B cell (primary cell): ENCODE measurements at regions not wholly inside any gene's neighbourhood (a gene's known extent, or its start where the extent isn't known, plus 50 kb on each side); places are given as distances from the start of the nearest gene placed in this dataset.

Experiments
- ATAC-seq: fragments of 200-7000 bp; cut with Tn5 transposase; one replicate; pipeline ENCODE4 v1.10.0; 2021; ENCODE audit warnings: low read depth, mild to moderate bottlenecking, moderate number of reproducible peaks, moderate library complexity
- CTCF ChIA-PET: fragments of 350-600 bp; sonication (Branson Sonifier 250); formaldehyde crosslinking; loops from one replicate; lab custom pipeline; 2021; ENCODE audit warnings: antibody characterized with exemption, inconsistent platforms; lab: Charles Lee
- POLR2A ChIA-PET: fragments of 350-600 bp; sonication (Branson Sonifier 250); formaldehyde crosslinking; loops from one replicate; lab custom pipeline; 2021; ENCODE audit warnings: antibody characterized with exemption; lab: Charles Lee
- DNase-seq: peaks from one replicate; pipeline ENCODE4 v3.0.0; 2013
- H2AFZ ChIP-seq: 2 replicates; pipeline ENCODE4 v1.6.1; 2012; ENCODE audit warnings: mild to moderate bottlenecking, low read depth, low read length; ENCODE audit not compliant: insufficient read depth, poor library complexity, severe bottlenecking
- H3K27ac ChIP-seq, 2 donors: 1 replicate in 1 of 2; 2 replicates in 1 of 2; pipeline ENCODE4 v1.5.1; 2012 to 2013; ENCODE audit warnings: low read length in 2 of 2, mild to moderate bottlenecking in 2 of 2, moderate library complexity in 1 of 2
- H3K27me3 ChIP-seq, 4 experiments: fragments of 200-600 bp in 1 of 4; sonication (generic) in 1 of 4; replicated peaks in 1 of 4; 1 replicate in 2 of 4; 2 replicates in 2 of 4; pipeline versions ENCODE4 v1.6.1 to v1.7.0; 2013 to 2016; ENCODE audit warnings: low read length in 3 of 4, mild to moderate bottlenecking in 2 of 4, mixed read lengths in 1 of 4, moderate library complexity in 1 of 4; ENCODE audit not compliant: insufficient read depth in 4 of 4, control insufficient read depth in 3 of 4; ENCODE audit errors: control extremely low read depth in 1 of 4
- H3K36me3 ChIP-seq, 2 experiments: replicated peaks in 1 of 2; 1 replicate in 1 of 2; 2 replicates in 1 of 2; pipeline versions ENCODE4 v1.6.1 to v1.7.1; 2013; ENCODE audit warnings: low read length in 1 of 2; ENCODE audit not compliant: insufficient read depth in 2 of 2, control insufficient read depth in 1 of 2; ENCODE audit errors: control extremely low read depth in 1 of 2, extremely low read depth in 1 of 2
- H3K4me1 ChIP-seq, 2 donors: fragments of 200-600 bp in 1 of 2; sonication (generic) in 1 of 2; 1 replicate in 1 of 2; 2 replicates in 1 of 2; pipeline versions ENCODE4 v1.5.1 to v1.6.1; 2013 to 2017; ENCODE audit warnings: low read length in 2 of 2; ENCODE audit not compliant: control insufficient read depth in 2 of 2, insufficient read depth in 2 of 2
- H3K4me2 ChIP-seq: replicated peaks from 2 replicates; pipeline ENCODE3; 2012; ENCODE audit warnings: mild to moderate bottlenecking, low read depth, low read length; ENCODE audit not compliant: poor library complexity, severe bottlenecking
- H3K4me3 ChIP-seq, 5 experiments: fragments of 200-600 bp in 1 of 5; sonication (generic) in 1 of 5; 1 replicate in 3 of 5; 2 replicates in 2 of 5; pipeline versions ENCODE4 v1.5.1 to v1.7.0; 2011 to 2016; ENCODE audit warnings: low read length in 4 of 5, mild to moderate bottlenecking in 4 of 5, low read depth in 2 of 5, control low read depth in 1 of 5, moderate library complexity in 1 of 5; ENCODE audit not compliant: insufficient read depth in 1 of 5; ENCODE audit errors: control extremely low read depth in 1 of 5, extremely low read depth in 1 of 5
- H3K79me2 ChIP-seq: fragments of 200-600 bp; sonication (generic); one replicate; pipeline ENCODE4 v1.6.0; 2016; ENCODE audit warnings: low read length; ENCODE audit not compliant: control insufficient read depth, insufficient read depth
- H3K9ac ChIP-seq: fragments of 200-600 bp; sonication (generic); 2 replicates; pipeline ENCODE4 v1.6.1; 2017; ENCODE audit warnings: mild to moderate bottlenecking, low read length, moderate library complexity
- H3K9me3 ChIP-seq, 3 donors: one replicate each; pipeline versions ENCODE4 v1.6.1 to v1.7.1; 2013; ENCODE audit warnings: low read length in 2 of 3; ENCODE audit not compliant: control insufficient read depth in 2 of 3, insufficient read depth in 1 of 3; ENCODE audit errors: control extremely low read depth in 1 of 3
- H4K20me1 ChIP-seq: 2 replicates; pipeline ENCODE4 v1.6.0; 2012; ENCODE audit warnings: mild to moderate bottlenecking, low read length; ENCODE audit not compliant: insufficient read depth, control insufficient read depth, poor library complexity, severe bottlenecking
- H3K27ac Mint-ChIP-seq: one replicate; pipeline ENCODE4 v1.8.0; 2021; ENCODE audit warnings: mixed read lengths
- H3K27me3 Mint-ChIP-seq: one replicate; pipeline ENCODE4 v1.8.0; 2021; ENCODE audit warnings: mixed read lengths
- H3K4me1 Mint-ChIP-seq: one replicate; pipeline ENCODE4 v1.8.0; 2021; ENCODE audit warnings: mixed read lengths
- H3K4me3 Mint-ChIP-seq: one replicate; pipeline ENCODE4 v1.8.0; 2021; ENCODE audit warnings: mixed read lengths
- H3K9me3 Mint-ChIP-seq: one replicate; pipeline ENCODE4 v1.8.0; 2022; ENCODE audit warnings: mixed read lengths; ENCODE audit not compliant: insufficient read depth
- CTCF ChIP-seq: fragments of 200-600 bp; IDR thresholded peaks from one replicate; pipeline ENCODE4 v1.8.0; 2022; ENCODE audit warnings: antibody characterized with exemption, mild to moderate bottlenecking
- EZH2 ChIP-seq: IDR thresholded peaks from 2 replicates; pipeline ENCODE4 v1.6.1; 2012; ENCODE audit warnings: borderline replicate concordance, low read depth, mild to moderate bottlenecking, moderate library complexity, low read length; ENCODE audit not compliant: insufficient read depth, poor library complexity, severe bottlenecking
- WGBS: methylation state at CpG from one replicate; pipeline ENCODE4 v1.1.5; 2013; ENCODE audit warnings: missing lambda C conversion rate; ENCODE audit not compliant: insufficient coverage; 5-methylcytosine and 5-hydroxymethylcytosine counted together
- intact Hi-C: fragments of 100-400 bp; cut with micrococcal nuclease; formaldehyde crosslinking; loops from one replicate; pipeline ENCODE4 v1.10.0; 2022

GRCh38 chr14:65320661-65321308 lies 91.7 kb upstream of the FUT8 start:
- DNase-seq (peak; percentile 29), ATAC-seq (no peak)
- ChIA-PET POLR2A (interaction anchor here (0.5 to 7.8 kb wide), 4 partner anchors 9 to 92 kb away, joined by 5 to 69 read pairs (median 6); partner anchors contain the start of gene FUT8), CTCF (interaction anchor here (0.8 to 7.3 kb wide), 14 partner anchors 9 to 504 kb away, joined by 3 to 50 read pairs (median 4); partner anchors contain the start of gene FUT8)
- Mint-ChIP-seq H3K27me3 (no peaks in the 10 kb centered on the region), H3K9me3 (no peaks in the 10 kb centered on the region), H3K4me1 (peaks cover 80% of the 10 kb centered on the region), H3K4me3 (peak overlapping the region; percentile 3), H3K27ac (peak overlapping the region; percentile 26)
- H3K9ac ChIP-seq, result no peak overlapping the region
- WGBS, result 30% methylated on average over 2 of the region's 2 CpGs
- H3K36me3 ChIP-seq, result no peaks in the 10 kb centered on the region
- no peaks in the 10 kb centered on the region for H4K20me1 ChIP-seq
- intact Hi-C loops, result no loop called here
- peak overlapping the region in 1 of 5 experiments; percentile 0 for H3K4me3 ChIP-seq
- H2AFZ ChIP-seq, result peak overlapping the region; percentile 50
- TF ChIP-seq CTCF (no peak), EZH2 (no peak)
- peak overlapping the region; percentile 39 to 45 for H3K27ac ChIP-seq
- peaks cover 70 to 79% of the 10 kb centered on the region in 2 donors for H3K4me1 ChIP-seq
- no peaks in the 10 kb centered on the region for H3K27me3 ChIP-seq
- H3K79me2 ChIP-seq, result peaks cover 26% of the 10 kb centered on the region
- peaks cover 0 to 5% (median 5%) of the 10 kb centered on the region in 3 donors for H3K9me3 ChIP-seq
- peak overlapping the region; percentile 49 for H3K4me2 ChIP-seq

DNA sequence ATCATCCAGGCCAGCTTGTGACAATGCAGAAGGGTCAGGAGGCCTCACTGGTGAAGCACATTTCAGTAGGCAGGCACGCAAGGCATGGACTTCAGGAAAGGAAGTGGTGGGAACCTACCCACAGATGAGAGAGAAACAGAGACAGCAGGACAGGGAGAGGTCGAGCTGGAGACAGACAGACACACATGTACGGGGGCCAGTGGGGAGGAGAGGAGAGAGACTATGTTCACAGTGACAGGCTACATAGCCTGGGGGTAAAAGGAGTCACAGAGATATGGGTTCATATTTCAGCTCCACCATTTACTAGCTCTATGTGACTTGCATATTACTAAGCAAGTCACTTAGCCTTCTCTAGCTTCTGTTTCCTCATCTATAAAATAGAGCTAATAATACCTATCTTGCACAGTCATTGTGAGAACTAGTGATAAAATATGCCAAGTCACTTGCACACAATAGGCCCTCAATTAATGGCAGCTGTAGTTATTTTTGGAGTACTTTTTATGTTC lies 91.1 kb upstream of the FUT8 start:
- ATAC-seq, result no peak
- Mint-ChIP-seq H3K4me3 (peak overlapping the region; percentile 3), H3K4me1 (peaks cover 75% of the 10 kb centered on the region), H3K9me3 (no peaks in the 10 kb centered on the region), H3K27ac (peak overlapping the region; percentile 26), H3K27me3 (no peaks in the 10 kb centered on the region)
- intact Hi-C loops, result no loop called here
- Histone ChIP-seq H3K9me3 (no peaks in the 10 kb centered on the region), H2AFZ (peak overlapping the region; percentile 50), H3K9ac (no peak overlapping the region), H3K79me2 (peaks cover 20% of the 10 kb centered on the region), H3K4me3 (peak overlapping the region in 1 of 5 experiments; percentile 0), H3K27ac (peak overlapping the region; percentile 39 to 45), H3K36me3 (no peaks in the 10 kb centered on the region), H3K27me3 (no peaks in the 10 kb centered on the region), H3K4me1 (peaks cover 64 to 72% of the 10 kb centered on the region in 2 donors), H3K4me2 (peak overlapping the region; percentile 49), H4K20me1 (no peaks in the 10 kb centered on the region)
- 25% methylated on average over 1 of the region's 3 CpGs for WGBS
- no peak for TF ChIP-seq CTCF
- TF ChIP-seq EZH2, result no peak
- POLR2A ChIA-PET, result interaction anchor here (0.5 to 7.8 kb wide), 3 partner anchors 8 to 91 kb away, joined by 5 to 69 read pairs (median 7); partner anchors contain the start of gene FUT8
- CTCF ChIA-PET, result interaction anchor here (0.8 to 7.3 kb wide), 14 partner anchors 9 to 503 kb away, joined by 3 to 50 read pairs (median 4); partner anchors contain the start of gene FUT8
- DNase-seq, result no peak
